ENCODE measurements at regions not wholly inside any gene's neighbourhood (a gene's known extent, or its start where the extent isn't known, plus 50 kb on each side); places are given as distances from the start of the nearest gene placed in this dataset.
"Not testable (repeated sequence)": the region's sequence is repeated elsewhere in the genome, so short reads cannot be mapped to it uniquely, and the experiment has no call there.

- Histone ChIP-seq H3K27ac (no peak overlapping the region), H3K9me3 (no peaks in the 10 kb centered on the region), H3K4me1 (no peaks in the 10 kb centered on the region), H3K27me3 (no peaks in the 10 kb centered on the region), H3K4me3 (no peak overlapping the region), H3K36me3 (replicated peaks in 1 of 2; ENCODE audit: insufficient read depth in 1 of 2, low read depth in 2 of 2) (no peaks in the 10 kb centered on the region)
- WGBS, 2 donors = 82 to 83% methylated on average over 1 of the region's 1 CpG
- intact Hi-C loops (cut with DNase I) = no loop called here
- ATAC-seq (no peak), DNase-seq (no peak)
- no peak for TF ChIP-seq POLR2A (IDR thresholded peaks at IDR 0.05)
- no peak for TF ChIP-seq CTCF (IDR thresholded peaks at IDR 0.05)
These were observed 676.0 kb upstream of the SEMA6D start for GRCh38 chr15:47041301-47041700.

- H3K27ac ChIP-seq; H3K36me3 ChIP-seq (replicated peaks in 1 of 2; ENCODE audit: insufficient read depth in 1 of 2, low read depth in 2 of 2); ATAC-seq; H3K4me3 ChIP-seq; H3K9me3 ChIP-seq; intact Hi-C loops (cut with DNase I); DNase-seq; H3K4me1 ChIP-seq; H3K27me3 ChIP-seq: not testable (repeated sequence)
These were observed 669.3 kb upstream of the SEMA6D start for GRCh38 chr15:47047981-47048380.

- intact Hi-C loops (cut with DNase I) = no loop called here
- ATAC-seq (no peak), DNase-seq (no peak)
- Histone ChIP-seq H3K27ac (no peak overlapping the region), H3K4me1 (no peaks in the 10 kb centered on the region), H3K36me3 (replicated peaks in 1 of 2; ENCODE audit: insufficient read depth in 1 of 2, low read depth in 2 of 2) (no peaks in the 10 kb centered on the region), H3K4me3 (no peak overlapping the region), H3K27me3 (no peaks in the 10 kb centered on the region), H3K9me3 (no peaks in the 10 kb centered on the region)
- WGBS, 2 donors = 69 to 73% methylated on average over 7 of the region's 7 CpGs
- TF ChIP-seq CTCF (IDR thresholded peaks at IDR 0.05) = no peak
- TF ChIP-seq POLR2A (IDR thresholded peaks at IDR 0.05) = no peak
These were observed 650.9 kb upstream of the SEMA6D start for GRCh38 chr15:47066392-47066791.

- H3K4me3 ChIP-seq; H3K36me3 ChIP-seq (replicated peaks in 1 of 2; ENCODE audit: insufficient read depth in 1 of 2, low read depth in 2 of 2); H3K9me3 ChIP-seq; DNase-seq; H3K4me1 ChIP-seq; H3K27me3 ChIP-seq; intact Hi-C loops (cut with DNase I); ATAC-seq; H3K27ac ChIP-seq: not testable (repeated sequence)
- WGBS, 2 donors = 53 to 67% methylated on average over 4 of the region's 4 CpGs
These were observed 639.5 kb upstream of the SEMA6D start for GRCh38 chr15:47077846-47078245.

- ATAC-seq = no peak
- no peaks in the 10 kb centered on the region for H3K4me1 ChIP-seq
- WGBS, 2 donors = 38 to 39% methylated on average over 2 of the region's 2 CpGs
- TF ChIP-seq POLR2A (IDR thresholded peaks at IDR 0.05) (no peak), CTCF (IDR thresholded peaks at IDR 0.05) (no peak)
- H3K27me3 ChIP-seq = no peaks in the 10 kb centered on the region
- H3K9me3 ChIP-seq = no peaks in the 10 kb centered on the region
- H3K36me3 ChIP-seq (replicated peaks in 1 of 2; ENCODE audit: insufficient read depth in 1 of 2, low read depth in 2 of 2) = no peaks in the 10 kb centered on the region
- H3K27ac ChIP-seq = no peak overlapping the region
- no peak overlapping the region for H3K4me3 ChIP-seq
- intact Hi-C loops (cut with DNase I) = no loop called here
- DNase-seq = no peak
These were observed 621.5 kb upstream of the SEMA6D start for GRCh38 chr15:47095833-47096232.

GRCh38 chr15:47098526-47098925 is 618.8 kb upstream of the SEMA6D start:
- H3K4me1 ChIP-seq; ATAC-seq; H3K27me3 ChIP-seq; H3K4me3 ChIP-seq; intact Hi-C loops (cut with DNase I); H3K36me3 ChIP-seq (replicated peaks in 1 of 2; ENCODE audit: insufficient read depth in 1 of 2, low read depth in 2 of 2); H3K9me3 ChIP-seq; DNase-seq; H3K27ac ChIP-seq: not testable (repeated sequence)

GRCh38 chr15:47099801-47100200 is 617.5 kb upstream of the SEMA6D start:
- WGBS, 2 donors = 55 to 75% methylated on average over 6 of the region's 6 CpGs
- ATAC-seq; H3K27ac ChIP-seq; H3K4me1 ChIP-seq; H3K36me3 ChIP-seq (replicated peaks in 1 of 2; ENCODE audit: insufficient read depth in 1 of 2, low read depth in 2 of 2); H3K9me3 ChIP-seq; H3K4me3 ChIP-seq; DNase-seq; H3K27me3 ChIP-seq; intact Hi-C loops (cut with DNase I): not testable (repeated sequence)

- H3K4me3 ChIP-seq; DNase-seq; H3K27ac ChIP-seq; H3K9me3 ChIP-seq; H3K4me1 ChIP-seq; ATAC-seq; intact Hi-C loops (cut with DNase I); H3K36me3 ChIP-seq (replicated peaks in 1 of 2; ENCODE audit: insufficient read depth in 1 of 2, low read depth in 2 of 2); H3K27me3 ChIP-seq: not testable (repeated sequence)
- 73 to 84% methylated on average over 4 of the region's 4 CpGs for WGBS, 2 donors
These were observed 608.5 kb upstream of the SEMA6D start for GRCh38 chr15:47108800-47109199.

Measured in body of pancreas (tissue), 4 donors.